Keratinocyte (primary cell): ENCODE measurements at regions not wholly inside any gene's neighbourhood (a gene's known extent, or its start where the extent isn't known, plus 50 kb on each side); places are given as distances from the start of the nearest gene placed in this dataset.

ENCODE experiments used
- DNase-seq: peaks from one replicate; pipeline ENCODE4 v3.0.0-alpha.2; 2011; ENCODE audit warnings: low read depth, missing footprints, low spot score
- FAIRE-seq: peaks from 2 replicates; lab custom pipeline; 2011; peaks lifted over from hg19 to GRCh38; lab: Jason Lieb, UNC
- H2AFZ ChIP-seq: 2 replicates; pipeline ENCODE4 v1.6.0; 2012; ENCODE audit warnings: low read length, control low read depth, inconsistent platforms; ENCODE audit not compliant: control insufficient read depth
- H3K27ac ChIP-seq: 2 replicates; pipeline ENCODE4 v1.5.1; 2011; ENCODE audit warnings: low read length; ENCODE audit not compliant: control insufficient read depth, insufficient read depth
- H3K27me3 ChIP-seq: 3 replicates; pipeline ENCODE4 v1.6.0; 2011; ENCODE audit warnings: low read length; ENCODE audit not compliant: control insufficient read depth, insufficient read depth; ENCODE audit errors: extremely low read depth
- H3K36me3 ChIP-seq, 2 experiments: 2 replicates in 1 of 2; 3 replicates in 1 of 2; pipeline ENCODE4 v1.5.1; 2011; ENCODE audit warnings: low read length in 2 of 2, mild to moderate bottlenecking in 1 of 2; ENCODE audit not compliant: control insufficient read depth in 2 of 2, insufficient read depth in 2 of 2; ENCODE audit errors: extremely low read depth in 1 of 2
- H3K4me1 ChIP-seq: 3 replicates; pipeline ENCODE4 v1.5.1; 2011; ENCODE audit warnings: low read length; ENCODE audit not compliant: control insufficient read depth, insufficient read depth; ENCODE audit errors: extremely low read depth
- H3K4me2 ChIP-seq: 3 replicates; pipeline ENCODE4 v1.6.0; 2011; ENCODE audit warnings: low read depth, low read length; ENCODE audit not compliant: control insufficient read depth, insufficient read depth; ENCODE audit errors: extremely low read depth
- H3K4me3 ChIP-seq, 3 experiments: fragments of 200-600 bp in 1 of 3; sonication (generic) in 1 of 3; 2 replicates in 2 of 3; 3 replicates in 1 of 3; pipeline ENCODE4 v1.5.1; 2011 to 2016; ENCODE audit warnings: low read length in 3 of 3, mild to moderate bottlenecking in 3 of 3, control low read depth in 2 of 3, inconsistent platforms in 1 of 3, low read depth in 1 of 3, mixed read lengths in 1 of 3, mixed run types in 1 of 3, moderate library complexity in 1 of 3; ENCODE audit not compliant: control insufficient read depth in 2 of 3, insufficient read depth in 2 of 3; ENCODE audit errors: extremely low read depth in 1 of 3
- H3K79me2 ChIP-seq: 2 replicates; pipeline ENCODE4 v1.6.0; 2012; ENCODE audit warnings: low read length; ENCODE audit not compliant: control insufficient read depth, insufficient read depth
- H3K9ac ChIP-seq: 3 replicates; pipeline ENCODE4 v1.6.0; 2011; ENCODE audit warnings: low read length; ENCODE audit not compliant: control insufficient read depth, insufficient read depth; ENCODE audit errors: extremely low read depth
- H3K9me1 ChIP-seq: 3 replicates; pipeline ENCODE4 v1.6.0; 2011; ENCODE audit warnings: low read length; ENCODE audit not compliant: control insufficient read depth, insufficient read depth; ENCODE audit errors: extremely low read depth
- H3K9me3 ChIP-seq: 2 replicates; pipeline ENCODE4 v1.5.1; 2012; ENCODE audit warnings: low read depth, low read length; ENCODE audit not compliant: control insufficient read depth
- H4K20me1 ChIP-seq: 3 replicates; pipeline ENCODE4 v1.6.0; 2011; ENCODE audit warnings: low read length; ENCODE audit not compliant: control insufficient read depth, insufficient read depth; ENCODE audit errors: extremely low read depth
- EZH2 ChIP-seq: IDR thresholded peaks from one replicate; pipeline ENCODE4 v1.6.1; 2012; ENCODE audit warnings: inconsistent platforms, mild to moderate bottlenecking, low read length, moderate library complexity
- dilution Hi-C: fragments of 300-500 bp; cut with MboI; formaldehyde crosslinking; loops from one replicate; pipeline ENCODE4 v1.7.0; 2020; ENCODE audit warnings: low sequenced_read_pairs; ENCODE audit not compliant: extremely low pct_ligation_motif_present
- TF ChIP-seq, protein P1 (sequence below), 3 experiments: IDR thresholded peaks in 1 of 3; conservative IDR thresholded peaks in 1 of 3; optimal IDR thresholded peaks in 1 of 3; 2 replicates in 2 of 3; 3 replicates in 1 of 3; pipeline versions ENCODE3 to v1.5.1; 2011; ENCODE audit warnings: low read length in 3 of 3, mild to moderate bottlenecking in 3 of 3, moderate library complexity in 2 of 3, control low read depth in 1 of 3, inconsistent platforms in 1 of 3; ENCODE audit not compliant: insufficient read depth in 2 of 3; ENCODE audit errors: extremely low read depth in 1 of 3

- no peak overlapping the region for H3K27ac ChIP-seq
- no peak overlapping the region for H3K4me3 ChIP-seq
- H3K27me3 ChIP-seq: no peaks in the 10 kb centered on the region
- H2AFZ ChIP-seq: no peak overlapping the region
- FAIRE-seq (no peak), DNase-seq (no peak)
- dilution Hi-C loops: no loop called here
- H4K20me1 ChIP-seq: no peaks in the 10 kb centered on the region
- H3K9me3 ChIP-seq: no peaks in the 10 kb centered on the region
- H3K79me2 ChIP-seq: no peaks in the 10 kb centered on the region
- H3K9ac ChIP-seq: no peak overlapping the region
- TF ChIP-seq, protein P1, sequence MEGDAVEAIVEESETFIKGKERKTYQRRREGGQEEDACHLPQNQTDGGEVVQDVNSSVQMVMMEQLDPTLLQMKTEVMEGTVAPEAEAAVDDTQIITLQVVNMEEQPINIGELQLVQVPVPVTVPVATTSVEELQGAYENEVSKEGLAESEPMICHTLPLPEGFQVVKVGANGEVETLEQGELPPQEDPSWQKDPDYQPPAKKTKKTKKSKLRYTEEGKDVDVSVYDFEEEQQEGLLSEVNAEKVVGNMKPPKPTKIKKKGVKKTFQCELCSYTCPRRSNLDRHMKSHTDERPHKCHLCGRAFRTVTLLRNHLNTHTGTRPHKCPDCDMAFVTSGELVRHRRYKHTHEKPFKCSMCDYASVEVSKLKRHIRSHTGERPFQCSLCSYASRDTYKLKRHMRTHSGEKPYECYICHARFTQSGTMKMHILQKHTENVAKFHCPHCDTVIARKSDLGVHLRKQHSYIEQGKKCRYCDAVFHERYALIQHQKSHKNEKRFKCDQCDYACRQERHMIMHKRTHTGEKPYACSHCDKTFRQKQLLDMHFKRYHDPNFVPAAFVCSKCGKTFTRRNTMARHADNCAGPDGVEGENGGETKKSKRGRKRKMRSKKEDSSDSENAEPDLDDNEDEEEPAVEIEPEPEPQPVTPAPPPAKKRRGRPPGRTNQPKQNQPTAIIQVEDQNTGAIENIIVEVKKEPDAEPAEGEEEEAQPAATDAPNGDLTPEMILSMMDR (optimal IDR thresholded peaks at IDR 0.05 in 1 of 3, IDR thresholded peaks at IDR 0.05 in 1 of 3, conservative IDR thresholded peaks at IDR 0.05 in 1 of 3; ENCODE audit: extremely low read depth in 1 of 3, insufficient read depth in 2 of 3, low read length in 3 of 3): no peak
- no peak for TF ChIP-seq EZH2
- no peaks in the 10 kb centered on the region for H3K9me1 ChIP-seq
- no peaks in the 10 kb centered on the region for H3K4me1 ChIP-seq
- H3K36me3 ChIP-seq: no peaks in the 10 kb centered on the region
- H3K4me2 ChIP-seq: no peak overlapping the region
Measured at GRCh38 chr4:24252121-24252520, 332.2 kb downstream of the DHX15 start.

DNA sequence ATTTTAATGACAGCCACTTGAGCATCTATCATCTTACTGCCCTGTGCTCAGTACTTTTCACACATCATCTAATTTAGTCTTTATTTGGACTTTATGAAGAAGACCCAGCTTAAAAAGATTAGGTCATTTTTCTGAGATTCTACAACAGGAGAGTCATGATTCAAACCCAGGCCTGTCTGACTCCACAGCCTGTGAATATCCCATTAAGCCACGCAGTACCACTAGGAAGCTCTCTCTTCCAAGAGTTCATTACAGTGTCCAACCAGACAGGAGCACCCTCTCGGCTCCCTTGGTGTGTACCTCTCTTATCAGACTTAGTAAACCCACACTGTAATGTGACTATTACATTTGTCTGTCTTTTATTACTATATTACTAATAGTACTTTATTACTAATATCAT lies 332.8 kb downstream of the DHX15 start:
- no peaks in the 10 kb centered on the region for H3K9me3 ChIP-seq
- no peaks in the 10 kb centered on the region for H3K27me3 ChIP-seq
- no peak overlapping the region for H3K9ac ChIP-seq
- no peak overlapping the region for H3K4me2 ChIP-seq
- no peaks in the 10 kb centered on the region for H3K4me1 ChIP-seq
- TF ChIP-seq, protein P1 (optimal IDR thresholded peaks at IDR 0.05 in 1 of 3, IDR thresholded peaks at IDR 0.05 in 1 of 3, conservative IDR thresholded peaks at IDR 0.05 in 1 of 3; ENCODE audit: extremely low read depth in 1 of 3, insufficient read depth in 2 of 3, low read length in 3 of 3): no peak
- no peak for TF ChIP-seq EZH2
- no peaks in the 10 kb centered on the region for H3K9me1 ChIP-seq
- H3K79me2 ChIP-seq: no peaks in the 10 kb centered on the region
- H4K20me1 ChIP-seq: no peaks in the 10 kb centered on the region
- no peak for DNase-seq
- H3K36me3 ChIP-seq: no peaks in the 10 kb centered on the region
- no peak overlapping the region for H2AFZ ChIP-seq
- dilution Hi-C loops: no loop called here
- no peak for FAIRE-seq
- no peak overlapping the region for H3K27ac ChIP-seq
- H3K4me3 ChIP-seq: no peak overlapping the region
